ENCODE measurements at regions not wholly inside any gene's neighbourhood (a gene's known extent, or its start where the extent isn't known, plus 50 kb on each side); places are given as distances from the start of the nearest gene placed in this dataset.

DNA sequence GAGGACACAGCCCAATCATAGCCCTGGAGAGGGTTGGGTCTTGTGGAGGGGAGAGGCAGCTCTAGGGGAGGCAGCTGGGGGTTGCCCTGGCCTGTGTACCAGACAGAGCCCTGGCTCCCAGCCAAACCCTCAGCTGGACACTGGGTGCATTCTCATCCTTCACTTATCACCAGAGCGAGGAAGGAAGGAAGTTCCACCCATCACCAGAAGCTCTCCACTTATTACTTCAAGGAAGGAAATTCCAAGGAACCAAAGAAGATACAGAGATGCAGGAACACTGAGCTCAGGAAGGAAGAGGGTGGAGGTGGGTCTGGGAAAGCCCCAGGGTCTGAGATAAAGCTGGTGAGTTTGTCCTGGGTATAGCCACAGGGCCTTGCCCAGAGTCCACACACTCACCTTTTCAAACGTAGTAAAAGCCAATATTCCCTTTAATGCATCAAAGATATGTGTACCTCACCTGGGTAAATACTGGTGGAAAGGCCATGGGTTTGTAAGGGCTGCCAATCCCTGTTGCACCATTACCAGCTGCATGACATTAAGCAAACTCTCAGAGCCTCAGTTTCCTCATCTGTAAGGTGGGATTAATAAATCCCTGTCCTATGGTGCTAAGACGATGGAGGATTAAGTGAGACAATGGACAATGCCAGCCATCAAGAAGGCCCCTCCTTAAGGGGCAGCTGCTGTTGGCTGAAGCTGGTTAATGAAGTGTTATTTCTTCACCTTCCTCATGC lies 109.7 kb upstream of the NAA20 start:
- intact Hi-C loops (cut with DNase I) = no loop called here
- H3K36me3 ChIP-seq (ENCODE audit: insufficient read depth in 1 of 2, low read depth in 1 of 2) = no peaks in the 10 kb centered on the region
- WGBS, 3 donors = 73 to 84% (median 83%) methylated on average over 3 of the region's 3 CpGs
- H3K27me3 ChIP-seq (ENCODE audit: insufficient read depth in 3 of 3, low read length in 2 of 3) = no peaks in the 10 kb centered on the region
- ATAC-seq (no peak), DNase-seq (peak in 1 of 2 donors; percentile 43)
- no peaks in the 10 kb centered on the region for H3K9me3 ChIP-seq
- TF ChIP-seq, protein P1, sequence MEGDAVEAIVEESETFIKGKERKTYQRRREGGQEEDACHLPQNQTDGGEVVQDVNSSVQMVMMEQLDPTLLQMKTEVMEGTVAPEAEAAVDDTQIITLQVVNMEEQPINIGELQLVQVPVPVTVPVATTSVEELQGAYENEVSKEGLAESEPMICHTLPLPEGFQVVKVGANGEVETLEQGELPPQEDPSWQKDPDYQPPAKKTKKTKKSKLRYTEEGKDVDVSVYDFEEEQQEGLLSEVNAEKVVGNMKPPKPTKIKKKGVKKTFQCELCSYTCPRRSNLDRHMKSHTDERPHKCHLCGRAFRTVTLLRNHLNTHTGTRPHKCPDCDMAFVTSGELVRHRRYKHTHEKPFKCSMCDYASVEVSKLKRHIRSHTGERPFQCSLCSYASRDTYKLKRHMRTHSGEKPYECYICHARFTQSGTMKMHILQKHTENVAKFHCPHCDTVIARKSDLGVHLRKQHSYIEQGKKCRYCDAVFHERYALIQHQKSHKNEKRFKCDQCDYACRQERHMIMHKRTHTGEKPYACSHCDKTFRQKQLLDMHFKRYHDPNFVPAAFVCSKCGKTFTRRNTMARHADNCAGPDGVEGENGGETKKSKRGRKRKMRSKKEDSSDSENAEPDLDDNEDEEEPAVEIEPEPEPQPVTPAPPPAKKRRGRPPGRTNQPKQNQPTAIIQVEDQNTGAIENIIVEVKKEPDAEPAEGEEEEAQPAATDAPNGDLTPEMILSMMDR (IDR thresholded peaks at IDR 0.05) = no peak
- H3K4me3 ChIP-seq = no peak overlapping the region
- H3K4me1 ChIP-seq = peaks cover 5% of the 10 kb centered on the region
- H3K27ac ChIP-seq = no peak overlapping the region

DNA sequence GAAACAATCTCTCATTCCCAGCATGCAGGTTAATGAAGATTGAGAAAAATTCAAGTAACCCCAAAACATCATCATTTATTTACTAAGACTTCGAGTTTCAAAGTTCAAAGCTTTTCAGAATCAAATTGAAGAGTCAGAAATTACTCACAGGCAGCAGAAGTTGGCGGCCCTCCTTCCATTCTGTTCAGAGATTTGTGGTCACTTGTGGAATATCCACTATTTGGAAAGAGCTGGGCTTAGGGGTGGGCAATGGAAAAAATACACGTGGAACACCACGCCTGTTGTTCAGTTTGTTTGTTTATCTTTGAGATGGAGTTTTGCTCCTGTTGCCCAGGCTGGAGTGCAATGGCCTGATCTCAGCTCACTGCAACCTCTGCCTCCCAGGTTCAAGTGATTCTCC lies 108.6 kb upstream of the NAA20 start:
- Histone ChIP-seq H3K9me3 (no peaks in the 10 kb centered on the region), H3K4me3 (no peak overlapping the region), H3K36me3 (ENCODE audit: insufficient read depth in 1 of 2, low read depth in 1 of 2) (no peaks in the 10 kb centered on the region), H3K27ac (no peak overlapping the region), H3K4me1 (peaks cover 5% of the 10 kb centered on the region), H3K27me3 (ENCODE audit: insufficient read depth in 3 of 3, low read length in 2 of 3) (no peaks in the 10 kb centered on the region)
- no peak for DNase-seq
- intact Hi-C loops (cut with DNase I) = no loop called here
- no peak for ATAC-seq
- 79 to 82% (median 80%) methylated on average over 4 of the region's 4 CpGs for WGBS, 3 donors
- TF ChIP-seq, protein P1 (IDR thresholded peaks at IDR 0.05) = no peak

DNA sequence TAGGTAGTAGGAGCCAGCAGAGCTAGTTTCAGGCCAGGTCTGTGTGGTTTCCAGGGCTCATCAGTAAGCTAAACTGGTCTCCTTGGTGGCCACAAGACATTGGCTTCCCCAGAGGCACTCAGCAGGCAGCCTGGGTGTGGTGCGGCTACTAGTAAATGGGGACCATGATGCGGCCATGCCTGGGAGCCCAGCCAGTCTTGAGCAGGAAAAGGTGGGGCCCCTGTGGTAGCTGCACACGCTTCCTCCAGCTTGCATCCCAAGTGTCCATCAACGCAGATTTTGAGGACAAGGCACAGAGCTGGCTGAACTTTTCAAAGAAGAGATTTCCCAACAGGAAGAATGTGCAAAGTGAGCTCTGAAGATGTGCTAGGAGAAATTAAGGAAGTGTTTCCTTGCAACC lies 107.4 kb upstream of the NAA20 start:
- Histone ChIP-seq H3K9me3 (no peaks in the 10 kb centered on the region), H3K27me3 (ENCODE audit: insufficient read depth in 3 of 3, low read length in 2 of 3) (no peaks in the 10 kb centered on the region), H3K36me3 (ENCODE audit: insufficient read depth in 1 of 2, low read depth in 1 of 2) (no peaks in the 10 kb centered on the region), H3K27ac (no peak overlapping the region), H3K4me1 (peaks cover 7% of the 10 kb centered on the region), H3K4me3 (no peak overlapping the region)
- intact Hi-C loops (cut with DNase I) = no loop called here
- TF ChIP-seq, protein P1 (IDR thresholded peaks at IDR 0.05) = no peak
- DNase-seq (peak; percentile 80 to 86), ATAC-seq (peak in 3 of 4 donors; percentile 67 to 76 (median 75))
- 48 to 68% (median 53%) methylated on average over 4 of the region's 4 CpGs for WGBS, 3 donors

DNA sequence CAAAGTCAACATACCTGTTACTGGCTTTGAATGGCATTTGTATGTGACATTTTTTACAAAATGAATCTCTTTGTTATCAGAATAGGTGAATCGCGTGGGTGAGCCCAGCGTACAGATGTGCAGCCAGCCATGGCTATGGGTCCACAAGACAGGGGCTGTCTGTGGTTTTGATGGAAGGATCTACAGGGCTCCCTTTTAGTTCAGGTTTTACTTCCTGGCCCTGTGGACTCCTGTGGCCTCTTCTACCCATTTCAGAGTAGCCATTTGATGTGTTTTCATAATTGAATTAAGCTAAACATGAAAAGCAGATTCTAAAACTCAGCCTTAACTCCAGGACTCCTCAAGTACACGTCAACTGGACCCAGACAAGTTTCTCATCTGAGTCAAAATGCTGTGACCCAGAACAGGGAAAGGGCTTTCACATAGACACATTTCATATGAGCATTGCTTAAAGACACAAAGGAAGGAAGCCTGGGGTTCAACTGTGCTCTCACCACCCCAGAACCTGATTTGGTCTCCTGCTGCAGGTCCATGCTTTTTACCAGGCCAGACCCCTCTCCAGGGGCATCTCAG lies 105.3 kb upstream of the NAA20 start:
- H3K9me3 ChIP-seq = no peaks in the 10 kb centered on the region
- TF ChIP-seq, protein P1 (IDR thresholded peaks at IDR 0.05) = no peak
- H3K4me3 ChIP-seq = no peak overlapping the region
- H3K27me3 ChIP-seq (ENCODE audit: insufficient read depth in 3 of 3, low read length in 2 of 3) = no peaks in the 10 kb centered on the region
- no peaks in the 10 kb centered on the region for H3K36me3 ChIP-seq (ENCODE audit: insufficient read depth in 1 of 2, low read depth in 1 of 2)
- peaks cover 15% of the 10 kb centered on the region for H3K4me1 ChIP-seq
- intact Hi-C loops (cut with DNase I) = no loop called here
- DNase-seq = no peak
- WGBS, 3 donors = 77 to 79% (median 79%) methylated on average over 4 of the region's 4 CpGs
- H3K27ac ChIP-seq = no peak overlapping the region
- no peak for ATAC-seq

All from psoas muscle (tissue), 7 donors.